Activated CD8-positive, alpha-beta memory T cell treated with anti-CD3 and anti-CD28 coated beads for 24 hours (primary cell): ENCODE measurements at regions not wholly inside any gene's neighbourhood (a gene's known extent, or its start where the extent isn't known, plus 50 kb on each side); places are given as distances from the start of the nearest gene placed in this dataset.

ENCODE experiments used
- DNase-seq: peaks from one replicate; pipeline ENCODE4 v3.0.0-alpha.2; 2020

GRCh38 chr15:94098921-94099573 is 132.3 kb upstream of the MCTP2 start:
- no peak for DNase-seq

- no peak for DNase-seq
These were observed 133.8 kb upstream of the MCTP2 start for GRCh38 chr15:94097552-94097951.

- no peak for DNase-seq
These were observed 137.1 kb upstream of the MCTP2 start for GRCh38 chr15:94094310-94094709.

- no peak for DNase-seq
These were observed 145.0 kb upstream of the MCTP2 start for GRCh38 chr15:94086341-94086740.

- DNase-seq: no peak
These were observed 147.8 kb upstream of the MCTP2 start for GRCh38 chr15:94083467-94084052.

- DNase-seq: no peak
These were observed 149.5 kb upstream of the MCTP2 start for GRCh38 chr15:94081829-94082228.

- DNase-seq: no peak
These were observed 150.3 kb upstream of the MCTP2 start for GRCh38 chr15:94080989-94081605.

GRCh38 chr15:94080416-94080815 is 150.9 kb upstream of the MCTP2 start:
- no peak for DNase-seq

GRCh38 chr15:94079968-94080367 is 151.4 kb upstream of the MCTP2 start:
- no peak for DNase-seq

GRCh38 chr15:94079459-94079858 is 151.9 kb upstream of the MCTP2 start:
- DNase-seq: no peak

GRCh38 chr15:94077938-94078337 is 153.4 kb upstream of the MCTP2 start:
- no peak for DNase-seq

- DNase-seq: no peak
These were observed 156.0 kb upstream of the MCTP2 start for GRCh38 chr15:94075349-94075748.

GRCh38 chr15:94070356-94071295 is 160.7 kb upstream of the MCTP2 start:
- no peak for DNase-seq

GRCh38 chr15:94069844-94070243 is 161.5 kb upstream of the MCTP2 start:
- no peak for DNase-seq

- no peak for DNase-seq
These were observed 164.6 kb upstream of the MCTP2 start for GRCh38 chr15:94066811-94067210.

GRCh38 chr15:94066046-94066445 is 165.3 kb upstream of the MCTP2 start:
- no peak for DNase-seq

GRCh38 chr15:94064676-94065313 is 166.6 kb upstream of the MCTP2 start:
- no peak for DNase-seq

GRCh38 chr15:94061041-94061440 is 170.3 kb upstream of the MCTP2 start:
- no peak for DNase-seq

GRCh38 chr15:94059013-94059587 is 172.3 kb upstream of the MCTP2 start:
- DNase-seq: no peak

- no peak for DNase-seq
These were observed 174.1 kb upstream of the MCTP2 start for GRCh38 chr15:94057305-94057704.

GRCh38 chr15:94056314-94056713 is 175.0 kb upstream of the MCTP2 start:
- no peak for DNase-seq

- no peak for DNase-seq
These were observed 177.7 kb upstream of the MCTP2 start for GRCh38 chr15:94053626-94054025.

- no peak for DNase-seq
These were observed 178.7 kb upstream of the MCTP2 start for GRCh38 chr15:94052711-94053110.
